ENCODE measurements at regions not wholly inside any gene's neighbourhood (a gene's known extent, or its start where the extent isn't known, plus 50 kb on each side); places are given as distances from the start of the nearest gene placed in this dataset.

DNA sequence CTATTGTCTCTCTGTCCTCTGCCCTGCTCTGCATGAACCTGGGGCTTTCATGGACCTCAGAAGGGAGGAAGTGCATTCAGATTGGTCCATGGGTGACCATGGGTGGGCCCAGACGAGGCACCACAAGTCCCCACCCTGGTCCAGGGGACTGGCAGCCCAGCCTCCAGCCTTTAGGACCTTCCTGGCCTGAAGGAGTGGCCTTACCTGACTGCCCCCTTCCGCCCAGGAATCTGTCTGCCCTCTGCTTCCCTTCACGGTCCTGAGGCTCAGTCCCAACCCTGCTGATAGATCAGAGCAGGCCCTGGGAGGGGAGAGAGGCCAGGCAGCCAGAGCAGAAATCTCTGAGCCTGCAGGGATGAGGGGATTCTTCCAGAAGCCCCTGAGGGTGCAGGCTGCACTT, 455.4 kb downstream of the PCDH18 start:
- intact Hi-C loops (cut with micrococcal nuclease; ENCODE audit: unreplicated experiment) (no loop called here), in situ Hi-C loops (cut with MboI) (no loop called here)
- H3K4me1 ChIP-seq (ENCODE audit: control insufficient read depth, insufficient read depth, low read length) = no peaks in the 10 kb centered on the region
- no peak for ATAC-seq
- DNase-seq (ENCODE audit: low read depth, low spot score) = no peak
- FAIRE-seq = no peak
- TF ChIP-seq LARP7 (IDR thresholded peaks at IDR 0.05) (no peak), ZNF384 (IDR thresholded peaks at IDR 0.05; ENCODE audit: borderline replicate concordance, low read depth, low read length) (no peak), TCF12 (IDR thresholded peaks at IDR 0.05; ENCODE audit: low read depth, low read length) (no peak), EZH2 (IDR thresholded peaks at IDR 0.05; ENCODE audit: borderline replicate concordance, control insufficient read depth, low read depth, low read length) (no peak)
- TF ChIP-seq, protein P1, sequence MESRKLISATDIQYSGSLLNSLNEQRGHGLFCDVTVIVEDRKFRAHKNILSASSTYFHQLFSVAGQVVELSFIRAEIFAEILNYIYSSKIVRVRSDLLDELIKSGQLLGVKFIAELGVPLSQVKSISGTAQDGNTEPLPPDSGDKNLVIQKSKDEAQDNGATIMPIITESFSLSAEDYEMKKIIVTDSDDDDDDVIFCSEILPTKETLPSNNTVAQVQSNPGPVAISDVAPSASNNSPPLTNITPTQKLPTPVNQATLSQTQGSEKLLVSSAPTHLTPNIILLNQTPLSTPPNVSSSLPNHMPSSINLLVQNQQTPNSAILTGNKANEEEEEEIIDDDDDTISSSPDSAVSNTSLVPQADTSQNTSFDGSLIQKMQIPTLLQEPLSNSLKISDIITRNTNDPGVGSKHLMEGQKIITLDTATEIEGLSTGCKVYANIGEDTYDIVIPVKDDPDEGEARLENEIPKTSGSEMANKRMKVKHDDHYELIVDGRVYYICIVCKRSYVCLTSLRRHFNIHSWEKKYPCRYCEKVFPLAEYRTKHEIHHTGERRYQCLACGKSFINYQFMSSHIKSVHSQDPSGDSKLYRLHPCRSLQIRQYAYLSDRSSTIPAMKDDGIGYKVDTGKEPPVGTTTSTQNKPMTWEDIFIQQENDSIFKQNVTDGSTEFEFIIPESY (IDR thresholded peaks at IDR 0.05) = no peak
- TF ChIP-seq, protein P2, sequence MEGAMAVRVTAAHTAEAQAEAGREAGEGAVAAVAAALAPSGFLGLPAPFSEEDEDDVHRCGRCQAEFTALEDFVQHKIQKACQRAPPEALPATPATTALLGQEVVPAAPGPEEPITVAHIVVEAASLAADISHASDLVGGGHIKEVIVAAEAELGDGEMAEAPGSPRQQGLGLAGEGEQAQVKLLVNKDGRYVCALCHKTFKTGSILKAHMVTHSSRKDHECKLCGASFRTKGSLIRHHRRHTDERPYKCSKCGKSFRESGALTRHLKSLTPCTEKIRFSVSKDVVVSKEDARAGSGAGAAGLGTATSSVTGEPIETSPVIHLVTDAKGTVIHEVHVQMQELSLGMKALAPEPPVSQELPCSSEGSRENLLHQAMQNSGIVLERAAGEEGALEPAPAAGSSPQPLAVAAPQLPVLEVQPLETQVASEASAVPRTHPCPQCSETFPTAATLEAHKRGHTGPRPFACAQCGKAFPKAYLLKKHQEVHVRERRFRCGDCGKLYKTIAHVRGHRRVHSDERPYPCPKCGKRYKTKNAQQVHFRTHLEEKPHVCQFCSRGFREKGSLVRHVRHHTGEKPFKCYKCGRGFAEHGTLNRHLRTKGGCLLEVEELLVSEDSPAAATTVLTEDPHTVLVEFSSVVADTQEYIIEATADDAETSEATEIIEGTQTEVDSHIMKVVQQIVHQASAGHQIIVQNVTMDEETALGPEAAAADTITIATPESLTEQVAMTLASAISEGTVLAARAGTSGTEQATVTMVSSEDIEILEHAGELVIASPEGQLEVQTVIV (IDR thresholded peaks at IDR 0.05; ENCODE audit: borderline replicate concordance, partially characterized antibody) = no peak
- no peak overlapping the region for H3K27ac ChIP-seq (ENCODE audit: control insufficient read depth, insufficient read depth)
- ChIA-PET POLR2A (interaction anchor here (0.6 kb wide), 1 partner anchor 781 kb away, joined by 6 read pairs; no protein-coding TSS in a partner anchor), SMC1A (ENCODE audit: uncharacterized antibody, unreplicated experiment) (no interaction called here), CTCF (no interaction called here), RAD21 (ENCODE audit: unreplicated experiment) (no interaction called here)
- H4K20me1 ChIP-seq (ENCODE audit: control insufficient read depth, insufficient read depth) = no peaks in the 10 kb centered on the region
- H3K9me3 ChIP-seq (replicated peaks; ENCODE audit: control insufficient read depth, insufficient read depth, low read length) = no peaks in the 10 kb centered on the region
- no peaks in the 10 kb centered on the region for H3K27me3 ChIP-seq (replicated peaks in 1 of 2; ENCODE audit: control insufficient read depth in 2 of 2, insufficient read depth in 2 of 2, low read length in 1 of 2)
- 3% methylated on average over 3 of the region's 3 CpGs for WGBS (ENCODE audit: insufficient coverage, insufficient replicate concordance, low lambda C conversion rate, missing lambda C conversion rate)
- no peak overlapping the region for H2AFZ ChIP-seq (ENCODE audit: control insufficient read depth, low read depth, low read length)
- no peak overlapping the region for H3K4me2 ChIP-seq (ENCODE audit: control insufficient read depth, insufficient read depth)
- no peaks in the 10 kb centered on the region for H3K79me2 ChIP-seq (ENCODE audit: control insufficient read depth, insufficient read depth, low read length)
- no peaks in the 10 kb centered on the region for H3K36me3 ChIP-seq (ENCODE audit: control insufficient read depth in 2 of 2, insufficient read depth in 2 of 2, low read length in 1 of 2)
- no peak overlapping the region for H3K4me3 ChIP-seq
- H3K9ac ChIP-seq (ENCODE audit: control insufficient read depth, insufficient read depth, low read length) = no peak overlapping the region
- BruUV-seq (replicated peaks) = no TSS peak
